ENCODE measurements at regions not wholly inside any gene's neighbourhood (a gene's known extent, or its start where the extent isn't known, plus 50 kb on each side); places are given as distances from the start of the nearest gene placed in this dataset.

GRCh38 chr7:51640841-51641240, 324.2 kb upstream of the COBL start:
- Mint-ChIP-seq H3K36me3 (ENCODE audit: low read depth) (no peaks in the 10 kb centered on the region), H3K9me3 (ENCODE audit: low read depth) (peaks cover 9% of the 10 kb centered on the region), H3K27ac (ENCODE audit: unreplicated experiment) (no peak overlapping the region), H3K4me3 (ENCODE audit: unreplicated experiment) (no peak overlapping the region), H3K27me3 (ENCODE audit: low read depth) (no peaks in the 10 kb centered on the region), H3K4me1 (ENCODE audit: low read depth) (no peaks in the 10 kb centered on the region)
- no peak for TF ChIP-seq CTCF (IDR thresholded peaks at IDR 0.05)
- DNase-seq (ENCODE audit: low spot score): no peak

GRCh38 chr7:51639661-51640334, 323.2 kb upstream of the COBL start:
- Mint-ChIP-seq H3K27ac (ENCODE audit: unreplicated experiment) (no peak overlapping the region), H3K27me3 (ENCODE audit: low read depth) (no peaks in the 10 kb centered on the region), H3K4me3 (ENCODE audit: unreplicated experiment) (no peak overlapping the region), H3K36me3 (ENCODE audit: low read depth) (no peaks in the 10 kb centered on the region), H3K4me1 (ENCODE audit: low read depth) (no peaks in the 10 kb centered on the region), H3K9me3 (ENCODE audit: low read depth) (peaks cover 12% of the 10 kb centered on the region)
- TF ChIP-seq CTCF (IDR thresholded peaks at IDR 0.05): no peak
- DNase-seq (ENCODE audit: low spot score): no peak

GRCh38 chr7:51636503-51636902, 319.9 kb upstream of the COBL start:
- Mint-ChIP-seq H3K27me3 (ENCODE audit: low read depth) (no peaks in the 10 kb centered on the region), H3K9me3 (ENCODE audit: low read depth) (peaks cover 17% of the 10 kb centered on the region), H3K36me3 (ENCODE audit: low read depth) (no peaks in the 10 kb centered on the region), H3K4me3 (ENCODE audit: unreplicated experiment) (no peak overlapping the region), H3K4me1 (ENCODE audit: low read depth) (no peaks in the 10 kb centered on the region), H3K27ac (ENCODE audit: unreplicated experiment) (no peak overlapping the region)
- no peak for DNase-seq (ENCODE audit: low spot score)
- TF ChIP-seq CTCF (IDR thresholded peaks at IDR 0.05): no peak

- H3K27ac Mint-ChIP-seq (ENCODE audit: unreplicated experiment): no peak overlapping the region
Observed at GRCh38 chr7:51635775-51636174, 319.2 kb upstream of the COBL start.

GRCh38 chr7:51634538-51634937, 317.9 kb upstream of the COBL start:
- Mint-ChIP-seq H3K4me1 (ENCODE audit: low read depth) (no peaks in the 10 kb centered on the region), H3K4me3 (ENCODE audit: unreplicated experiment) (no peak overlapping the region), H3K27ac (ENCODE audit: unreplicated experiment) (no peak overlapping the region), H3K9me3 (ENCODE audit: low read depth) (peaks cover 20% of the 10 kb centered on the region), H3K36me3 (ENCODE audit: low read depth) (no peaks in the 10 kb centered on the region), H3K27me3 (ENCODE audit: low read depth) (no peaks in the 10 kb centered on the region)
- DNase-seq (ENCODE audit: low spot score): no peak
- no peak for TF ChIP-seq CTCF (IDR thresholded peaks at IDR 0.05)

More at GRCh38 chr7:51635775-51636174, 319.2 kb upstream of the COBL start:
- no peak for DNase-seq (ENCODE audit: low spot score)
- Mint-ChIP-seq H3K27me3 (ENCODE audit: low read depth) (no peaks in the 10 kb centered on the region), H3K9me3 (ENCODE audit: low read depth) (peaks cover 20% of the 10 kb centered on the region), H3K36me3 (ENCODE audit: low read depth) (no peaks in the 10 kb centered on the region), H3K4me1 (ENCODE audit: low read depth) (no peaks in the 10 kb centered on the region), H3K4me3 (ENCODE audit: unreplicated experiment) (no peak overlapping the region)
- no peak for TF ChIP-seq CTCF (IDR thresholded peaks at IDR 0.05)

Data from chondrocyte (in vitro differentiated cells).